ENCODE measurements at regions not wholly inside any gene's neighbourhood (a gene's known extent, or its start where the extent isn't known, plus 50 kb on each side); places are given as distances from the start of the nearest gene placed in this dataset.

DNA sequence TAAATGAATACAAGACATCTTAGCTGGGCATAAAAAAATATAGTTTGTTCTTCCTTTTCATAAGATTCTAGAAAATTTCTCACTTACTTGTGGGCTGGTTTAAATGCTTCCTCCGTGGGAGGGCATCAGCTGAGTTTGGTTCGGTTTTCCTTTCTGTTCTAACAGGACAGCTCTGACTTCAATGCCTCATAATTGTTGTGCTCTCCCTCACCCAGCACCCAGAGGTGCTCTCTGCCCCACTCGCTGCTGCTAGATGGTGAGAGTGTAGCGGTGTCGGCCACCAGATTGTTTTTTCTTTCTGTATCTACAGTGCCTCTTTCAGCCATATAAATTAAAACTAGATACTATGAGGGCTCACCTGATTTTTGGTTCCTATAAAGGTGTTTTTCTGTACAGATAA, 407.2 kb upstream of the CDH7 start:
- TF ChIP-seq, protein P1, sequence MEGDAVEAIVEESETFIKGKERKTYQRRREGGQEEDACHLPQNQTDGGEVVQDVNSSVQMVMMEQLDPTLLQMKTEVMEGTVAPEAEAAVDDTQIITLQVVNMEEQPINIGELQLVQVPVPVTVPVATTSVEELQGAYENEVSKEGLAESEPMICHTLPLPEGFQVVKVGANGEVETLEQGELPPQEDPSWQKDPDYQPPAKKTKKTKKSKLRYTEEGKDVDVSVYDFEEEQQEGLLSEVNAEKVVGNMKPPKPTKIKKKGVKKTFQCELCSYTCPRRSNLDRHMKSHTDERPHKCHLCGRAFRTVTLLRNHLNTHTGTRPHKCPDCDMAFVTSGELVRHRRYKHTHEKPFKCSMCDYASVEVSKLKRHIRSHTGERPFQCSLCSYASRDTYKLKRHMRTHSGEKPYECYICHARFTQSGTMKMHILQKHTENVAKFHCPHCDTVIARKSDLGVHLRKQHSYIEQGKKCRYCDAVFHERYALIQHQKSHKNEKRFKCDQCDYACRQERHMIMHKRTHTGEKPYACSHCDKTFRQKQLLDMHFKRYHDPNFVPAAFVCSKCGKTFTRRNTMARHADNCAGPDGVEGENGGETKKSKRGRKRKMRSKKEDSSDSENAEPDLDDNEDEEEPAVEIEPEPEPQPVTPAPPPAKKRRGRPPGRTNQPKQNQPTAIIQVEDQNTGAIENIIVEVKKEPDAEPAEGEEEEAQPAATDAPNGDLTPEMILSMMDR (IDR thresholded peaks at IDR 0.05; ENCODE audit: poor library complexity): no peak
- TF ChIP-seq EZH2phosphoT487 (IDR thresholded peaks at IDR 0.05; ENCODE audit: low read depth, severe bottlenecking, unreplicated experiment) (no peak), EZH2 (IDR thresholded peaks at IDR 0.05; ENCODE audit: borderline replicate concordance) (no peak)

Data from hepatocyte (in vitro differentiated cells).